ENCODE measurements at regions not wholly inside any gene's neighbourhood (a gene's known extent, or its start where the extent isn't known, plus 50 kb on each side); places are given as distances from the start of the nearest gene placed in this dataset.

GRCh38 chr20:10963717-10964266 is 290.0 kb upstream of the JAG1 start:
- intact Hi-C loops (cut with DNase I): no loop called here
- DNase-seq (ENCODE audit: low spot score): no peak

- no peak for DNase-seq (ENCODE audit: low spot score)
Observed at GRCh38 chr20:10965936-10966470, 292.2 kb upstream of the JAG1 start.

GRCh38 chr20:10970109-10970508 is 296.3 kb upstream of the JAG1 start:
- DNase-seq (ENCODE audit: low spot score): no peak
- intact Hi-C loops (cut with DNase I): no loop called here

More at GRCh38 chr20:10965936-10966470, 292.2 kb upstream of the JAG1 start:
- intact Hi-C loops (cut with DNase I): no loop called here

GRCh38 chr20:10971096-10971495 is 297.3 kb upstream of the JAG1 start:
- intact Hi-C loops (cut with DNase I): no loop called here
- DNase-seq (ENCODE audit: low spot score): no peak

GRCh38 chr20:10972219-10972860 is 298.5 kb upstream of the JAG1 start:
- DNase-seq (ENCODE audit: low spot score): no peak
- intact Hi-C loops (cut with DNase I): no loop called here

- DNase-seq (ENCODE audit: low spot score): no peak
- intact Hi-C loops (cut with DNase I): no loop called here
Observed at GRCh38 chr20:10976051-10976450, 302.3 kb upstream of the JAG1 start.

GRCh38 chr20:10978019-10978702 is 304.4 kb upstream of the JAG1 start:
- no peak for DNase-seq (ENCODE audit: low spot score)
- intact Hi-C loops (cut with DNase I): no loop called here

- intact Hi-C loops (cut with DNase I): no loop called here
Observed at GRCh38 chr20:10978713-10979112, 304.9 kb upstream of the JAG1 start.

GRCh38 chr20:10982692-10983091 is 308.9 kb upstream of the JAG1 start:
- intact Hi-C loops (cut with DNase I): no loop called here
- DNase-seq (ENCODE audit: low spot score): no peak

More at GRCh38 chr20:10978713-10979112, 304.9 kb upstream of the JAG1 start:
- no peak for DNase-seq (ENCODE audit: low spot score)

GRCh38 chr20:10984294-10984693 is 310.5 kb upstream of the JAG1 start:
- intact Hi-C loops (cut with DNase I): no loop called here
- no peak for DNase-seq (ENCODE audit: low spot score)

- intact Hi-C loops (cut with DNase I): no loop called here
Observed at GRCh38 chr20:10984913-10985312, 311.1 kb upstream of the JAG1 start.

GRCh38 chr20:10985536-10985935 is 311.7 kb upstream of the JAG1 start:
- intact Hi-C loops (cut with DNase I): no loop called here
- DNase-seq (ENCODE audit: low spot score): no peak

More at GRCh38 chr20:10984913-10985312, 311.1 kb upstream of the JAG1 start:
- no peak for DNase-seq (ENCODE audit: low spot score)

- intact Hi-C loops (cut with DNase I): no loop called here
- DNase-seq (ENCODE audit: low spot score): no peak
Observed at GRCh38 chr20:10986586-10986985, 312.8 kb upstream of the JAG1 start.

- DNase-seq (ENCODE audit: low spot score): no peak
- intact Hi-C loops (cut with DNase I): no loop called here
Observed at GRCh38 chr20:10987651-10988383, 314.0 kb upstream of the JAG1 start.

GRCh38 chr20:10990625-10991382 is 317.0 kb upstream of the JAG1 start:
- intact Hi-C loops (cut with DNase I): no loop called here
- no peak for DNase-seq (ENCODE audit: low spot score)

- DNase-seq (ENCODE audit: low spot score): no peak
- intact Hi-C loops (cut with DNase I): no loop called here
Observed at GRCh38 chr20:10992731-10993130, 318.9 kb upstream of the JAG1 start.

GRCh38 chr20:10994991-10995700 is 321.3 kb upstream of the JAG1 start:
- intact Hi-C loops (cut with DNase I): no loop called here
- DNase-seq (ENCODE audit: low spot score): no peak

GRCh38 chr20:10998476-10998875 is 324.7 kb upstream of the JAG1 start:
- intact Hi-C loops (cut with DNase I): no loop called here
- DNase-seq (ENCODE audit: low spot score): no peak

GRCh38 chr20:11000416-11000815 is 326.6 kb upstream of the JAG1 start:
- intact Hi-C loops (cut with DNase I): no loop called here
- DNase-seq (ENCODE audit: low spot score): no peak
